ENCODE measurements at regions not wholly inside any gene's neighbourhood (a gene's known extent, or its start where the extent isn't known, plus 50 kb on each side); places are given as distances from the start of the nearest gene placed in this dataset.
"Not testable (repeated sequence)": the region's sequence is repeated elsewhere in the genome, so short reads cannot be mapped to it uniquely, and the experiment has no call there.

- TF ChIP-seq CTCF (IDR thresholded peaks at IDR 0.05; ENCODE audit: low read depth, low read length), result no peak
- DNase-seq (ENCODE audit: extremely low read depth, low read depth), result no peak
These were observed 67.8 kb downstream of the FASLG start for GRCh38 chr1:172726740-172727139.

GRCh38 chr1:172727275-172727857, 68.5 kb downstream of the FASLG start:
- no peak for TF ChIP-seq CTCF (IDR thresholded peaks at IDR 0.05; ENCODE audit: low read depth, low read length)
- DNase-seq (ENCODE audit: extremely low read depth, low read depth), result no peak

- peak; percentile 23 for TF ChIP-seq CTCF (IDR thresholded peaks at IDR 0.05; ENCODE audit: low read depth, low read length)
- no peak for DNase-seq (ENCODE audit: extremely low read depth, low read depth)
These were observed 69.2 kb downstream of the FASLG start for GRCh38 chr1:172727956-172728603.

GRCh38 chr1:172728705-172729104, 69.8 kb downstream of the FASLG start:
- not testable (repeated sequence) for DNase-seq (ENCODE audit: extremely low read depth, low read depth)

GRCh38 chr1:172732427-172732826, 73.5 kb downstream of the FASLG start:
- TF ChIP-seq CTCF (IDR thresholded peaks at IDR 0.05; ENCODE audit: low read depth, low read length), result no peak
- no peak for DNase-seq (ENCODE audit: extremely low read depth, low read depth)

- no peak for TF ChIP-seq CTCF (IDR thresholded peaks at IDR 0.05; ENCODE audit: low read depth, low read length)
- DNase-seq (ENCODE audit: extremely low read depth, low read depth), result no peak
These were observed 74.9 kb downstream of the FASLG start for GRCh38 chr1:172733815-172734214.

- DNase-seq (ENCODE audit: extremely low read depth, low read depth), result no peak
- no peak for TF ChIP-seq CTCF (IDR thresholded peaks at IDR 0.05; ENCODE audit: low read depth, low read length)
These were observed 79.5 kb downstream of the FASLG start for GRCh38 chr1:172738389-172738788.

Measured in AG09319 (cell line).